ENCODE measurements at regions not wholly inside any gene's neighbourhood (a gene's known extent, or its start where the extent isn't known, plus 50 kb on each side); places are given as distances from the start of the nearest gene placed in this dataset.

DNA sequence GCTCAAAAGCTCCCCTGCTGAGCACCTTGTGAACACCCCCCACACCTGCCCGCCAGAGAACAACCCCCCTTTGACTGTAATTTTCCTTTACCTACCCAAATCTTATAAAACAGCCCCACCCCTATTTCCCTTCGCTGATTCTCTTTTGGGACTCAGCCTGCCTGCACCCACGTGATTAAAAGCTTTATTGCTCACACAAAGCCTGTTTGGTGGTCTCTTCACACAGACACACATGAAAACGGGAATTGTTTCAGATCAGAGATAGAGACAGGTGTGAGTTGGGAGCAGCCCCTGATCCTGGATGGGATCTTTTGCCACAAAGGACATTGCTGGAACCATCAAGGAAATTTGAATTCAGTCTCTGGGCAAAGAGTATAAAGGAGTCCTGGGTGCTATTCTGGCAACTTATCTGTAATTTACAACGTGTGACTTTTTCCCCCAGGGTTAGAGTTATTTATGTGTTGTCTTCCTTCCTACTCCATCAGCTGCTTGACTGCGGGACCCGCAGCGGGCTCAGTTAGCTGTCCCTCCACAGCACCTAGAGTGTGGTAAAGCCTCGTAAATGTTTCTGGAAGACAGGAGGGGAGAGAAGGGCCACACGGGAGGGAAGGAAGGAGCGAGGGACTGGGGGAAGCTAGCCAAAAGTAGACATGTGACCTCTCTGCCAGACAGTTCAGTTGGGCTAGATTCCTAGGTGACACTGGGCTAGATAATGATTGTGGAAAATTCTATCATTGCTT, 437.0 kb downstream of the ZNF608 start:
- Histone ChIP-seq H3K36me3 (ENCODE audit: low read depth) (no peaks in the 10 kb centered on the region), H3K9me3 (ENCODE audit: low read depth) (no peaks in the 10 kb centered on the region), H3K4me3 (no peak overlapping the region), H3K9ac (no peak overlapping the region), H3K4me1 (ENCODE audit: insufficient read depth) (no peaks in the 10 kb centered on the region), H3K27ac (no peak overlapping the region), H3K9me2 (ENCODE audit: insufficient read depth) (no peaks in the 10 kb centered on the region), H3K4me2 (ENCODE audit: unreplicated experiment) (no peak overlapping the region), H3F3A (ENCODE audit: insufficient read depth) (no peaks in the 10 kb centered on the region), H3K79me2 (ENCODE audit: insufficient read depth) (no peaks in the 10 kb centered on the region), H2AFZ (no peak overlapping the region), H4K20me1 (ENCODE audit: insufficient read depth) (no peaks in the 10 kb centered on the region), H3K27me3 (replicated peaks; ENCODE audit: insufficient read depth) (peaks cover 7% of the 10 kb centered on the region; the same call in 1 of the 2 replicates)
- in situ Hi-C loops (cut with MboI) = no loop called here
- TF ChIP-seq EZH2phosphoT487 (IDR thresholded peaks at IDR 0.05; ENCODE audit: insufficient read depth, low read depth) = no peak
- no peak for TF ChIP-seq EZH2 (IDR thresholded peaks at IDR 0.05; ENCODE audit: insufficient read depth, poor library complexity, severe bottlenecking)
- 60% methylated on average over 11 of the region's 11 CpGs for WGBS, 2 experiments (ENCODE audit: low coverage in 1 of 2, low lambda C conversion rate in 2 of 2, missing lambda C conversion rate in 2 of 2)
- DNase-seq = no peak

DNA sequence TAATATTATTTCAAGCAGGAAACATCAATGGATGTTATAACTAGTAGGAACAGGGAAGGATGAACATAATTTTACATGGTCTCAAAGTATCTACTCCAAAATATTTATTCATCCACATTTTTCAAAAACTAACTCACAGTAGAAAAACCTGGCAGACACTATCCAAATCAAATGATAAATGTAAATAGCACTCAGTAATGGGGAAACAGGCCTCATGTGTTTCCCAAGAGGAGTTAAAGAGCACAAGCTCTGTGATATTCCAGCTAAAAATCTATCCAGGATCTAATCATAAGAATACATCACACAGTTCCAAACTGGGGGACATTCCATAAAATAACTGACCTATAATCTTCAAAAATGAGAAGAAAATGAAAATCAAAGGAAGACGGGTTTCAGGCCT, 443.1 kb downstream of the ZNF608 start:
- H4K20me1 ChIP-seq (ENCODE audit: insufficient read depth) = no peaks in the 10 kb centered on the region
- no peak overlapping the region for H3K27ac ChIP-seq
- peak; percentile 17 for DNase-seq
- no peak overlapping the region for H2AFZ ChIP-seq
- no peak overlapping the region for H3K4me3 ChIP-seq
- peaks cover 18% of the 10 kb centered on the region for H3K4me1 ChIP-seq (ENCODE audit: insufficient read depth)
- no peaks in the 10 kb centered on the region for H3K27me3 ChIP-seq (replicated peaks; ENCODE audit: insufficient read depth)
- no peak for TF ChIP-seq EZH2 (IDR thresholded peaks at IDR 0.05; ENCODE audit: insufficient read depth, poor library complexity, severe bottlenecking)
- no peak for TF ChIP-seq EZH2phosphoT487 (IDR thresholded peaks at IDR 0.05; ENCODE audit: insufficient read depth, low read depth)
- no peak overlapping the region for H3K4me2 ChIP-seq (ENCODE audit: unreplicated experiment)
- H3K9me3 ChIP-seq (ENCODE audit: low read depth) = no peaks in the 10 kb centered on the region
- H3K36me3 ChIP-seq (ENCODE audit: low read depth) = no peaks in the 10 kb centered on the region
- no peaks in the 10 kb centered on the region for H3K79me2 ChIP-seq (ENCODE audit: insufficient read depth)
- peaks cover 13% of the 10 kb centered on the region; the same call in 1 of the 2 replicates for H3F3A ChIP-seq (ENCODE audit: insufficient read depth)
- no peaks in the 10 kb centered on the region for H3K9me2 ChIP-seq (ENCODE audit: insufficient read depth)
- in situ Hi-C loops (cut with MboI) = no loop called here
- no peak overlapping the region for H3K9ac ChIP-seq
- 96 to 100% methylated on average over 1 of the region's 1 CpG for WGBS, 2 experiments (ENCODE audit: low coverage in 1 of 2, low lambda C conversion rate in 2 of 2, missing lambda C conversion rate in 2 of 2)

DNA sequence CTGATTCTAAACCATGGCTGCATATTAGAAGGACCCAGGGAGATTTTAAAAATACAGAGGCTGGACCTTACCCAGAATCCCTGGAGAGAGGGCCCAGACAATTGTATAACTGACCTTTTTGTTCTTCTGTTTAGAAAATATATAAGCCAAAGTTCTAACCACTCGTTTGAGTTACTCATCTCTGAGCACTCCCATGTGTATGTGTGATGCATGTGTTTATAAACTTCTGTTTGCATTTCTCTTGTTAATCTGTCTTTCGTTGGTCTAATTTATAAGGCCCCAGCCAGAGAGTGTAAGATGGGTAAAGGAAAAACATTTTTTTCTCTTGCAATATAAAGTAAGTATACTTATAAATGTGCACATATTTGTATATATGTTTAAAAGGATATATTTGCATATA, 443.9 kb downstream of the ZNF608 start:
- no peaks in the 10 kb centered on the region for H3K36me3 ChIP-seq (ENCODE audit: low read depth)
- peaks cover 18% of the 10 kb centered on the region for H3K4me1 ChIP-seq (ENCODE audit: insufficient read depth)
- no peak overlapping the region for H3K9ac ChIP-seq
- H3K79me2 ChIP-seq (ENCODE audit: insufficient read depth) = no peaks in the 10 kb centered on the region
- DNase-seq = peak; percentile 42
- no peak overlapping the region for H3K4me2 ChIP-seq (ENCODE audit: unreplicated experiment)
- H3K27me3 ChIP-seq (replicated peaks; ENCODE audit: insufficient read depth) = no peaks in the 10 kb centered on the region
- peaks cover 13% of the 10 kb centered on the region; the same call in 1 of the 2 replicates for H3F3A ChIP-seq (ENCODE audit: insufficient read depth)
- TF ChIP-seq EZH2phosphoT487 (IDR thresholded peaks at IDR 0.05; ENCODE audit: insufficient read depth, low read depth) (no peak), EZH2 (IDR thresholded peaks at IDR 0.05; ENCODE audit: insufficient read depth, poor library complexity, severe bottlenecking) (no peak)
- H3K4me3 ChIP-seq = no peak overlapping the region
- no peaks in the 10 kb centered on the region for H3K9me3 ChIP-seq (ENCODE audit: low read depth)
- no peak overlapping the region for H3K27ac ChIP-seq
- no peak overlapping the region for H2AFZ ChIP-seq
- 23 to 28% methylated on average over 2 of the region's 2 CpGs for WGBS, 2 experiments (ENCODE audit: low coverage in 1 of 2, low lambda C conversion rate in 2 of 2, missing lambda C conversion rate in 2 of 2)
- no peaks in the 10 kb centered on the region for H3K9me2 ChIP-seq (ENCODE audit: insufficient read depth)
- in situ Hi-C loops (cut with MboI) = no loop called here
- H4K20me1 ChIP-seq (ENCODE audit: insufficient read depth) = no peaks in the 10 kb centered on the region

DNA sequence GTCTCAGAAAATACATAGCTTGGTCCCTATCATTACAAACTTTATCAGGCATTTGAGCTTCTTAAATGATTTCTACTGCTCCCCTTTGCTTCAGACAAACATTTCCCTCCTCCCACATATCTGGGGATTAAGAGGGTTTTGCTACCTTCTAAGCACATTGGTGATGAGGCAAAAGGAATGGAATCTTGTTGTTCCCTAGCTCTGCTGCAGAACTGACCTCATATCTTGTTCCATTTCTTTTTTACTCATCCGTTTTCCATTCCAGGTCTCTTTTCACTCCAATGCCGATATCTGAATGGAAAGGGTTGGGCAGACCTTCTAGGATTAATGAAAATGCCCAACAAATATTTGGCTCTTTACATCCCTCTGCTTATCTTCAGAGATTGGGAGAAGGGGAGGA, 444.6 kb downstream of the ZNF608 start:
- TF ChIP-seq EZH2 (IDR thresholded peaks at IDR 0.05; ENCODE audit: insufficient read depth, poor library complexity, severe bottlenecking) = no peak
- no peak for TF ChIP-seq EZH2phosphoT487 (IDR thresholded peaks at IDR 0.05; ENCODE audit: insufficient read depth, low read depth)
- Histone ChIP-seq H3K79me2 (ENCODE audit: insufficient read depth) (no peaks in the 10 kb centered on the region), H4K20me1 (ENCODE audit: insufficient read depth) (no peaks in the 10 kb centered on the region), H3K4me2 (ENCODE audit: unreplicated experiment) (no peak overlapping the region), H3K36me3 (ENCODE audit: low read depth) (no peaks in the 10 kb centered on the region), H3K9me3 (ENCODE audit: low read depth) (no peaks in the 10 kb centered on the region), H2AFZ (no peak overlapping the region), H3F3A (ENCODE audit: insufficient read depth) (peaks cover 13% of the 10 kb centered on the region; the same call in 1 of the 2 replicates), H3K9ac (no peak overlapping the region), H3K27ac (no peak overlapping the region), H3K4me3 (no peak overlapping the region), H3K9me2 (ENCODE audit: insufficient read depth) (no peaks in the 10 kb centered on the region), H3K27me3 (replicated peaks; ENCODE audit: insufficient read depth) (no peaks in the 10 kb centered on the region), H3K4me1 (ENCODE audit: insufficient read depth) (peaks cover 18% of the 10 kb centered on the region)
- 2 to 6% methylated on average over 2 of the region's 2 CpGs for WGBS, 2 experiments (ENCODE audit: low coverage in 1 of 2, low lambda C conversion rate in 2 of 2, missing lambda C conversion rate in 2 of 2)
- DNase-seq = peak; percentile 56
- in situ Hi-C loops (cut with MboI) = no loop called here
